ENCODE measurements at regions not wholly inside any gene's neighbourhood (a gene's known extent, or its start where the extent isn't known, plus 50 kb on each side); places are given as distances from the start of the nearest gene placed in this dataset.

DNA sequence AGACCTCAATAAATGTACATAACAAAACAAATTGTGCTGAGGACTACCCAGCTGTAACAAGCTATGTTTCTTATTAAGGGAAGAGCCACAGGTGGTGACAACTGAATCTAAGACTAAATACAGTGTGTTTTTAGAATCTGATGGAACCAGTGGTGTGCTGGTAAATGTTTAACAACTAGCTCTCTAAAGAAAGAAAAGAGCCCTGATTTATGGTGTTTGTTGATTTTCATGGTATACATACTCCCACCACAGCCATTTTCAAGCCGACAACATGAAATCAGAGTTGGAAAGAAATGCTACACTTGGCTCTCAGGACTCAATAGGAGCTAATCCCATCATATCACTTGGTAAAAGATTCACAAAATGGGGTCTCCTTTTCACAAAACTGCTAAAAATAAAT lies 89.8 kb upstream of the FNDC3B start:
- TF ChIP-seq, protein P1, sequence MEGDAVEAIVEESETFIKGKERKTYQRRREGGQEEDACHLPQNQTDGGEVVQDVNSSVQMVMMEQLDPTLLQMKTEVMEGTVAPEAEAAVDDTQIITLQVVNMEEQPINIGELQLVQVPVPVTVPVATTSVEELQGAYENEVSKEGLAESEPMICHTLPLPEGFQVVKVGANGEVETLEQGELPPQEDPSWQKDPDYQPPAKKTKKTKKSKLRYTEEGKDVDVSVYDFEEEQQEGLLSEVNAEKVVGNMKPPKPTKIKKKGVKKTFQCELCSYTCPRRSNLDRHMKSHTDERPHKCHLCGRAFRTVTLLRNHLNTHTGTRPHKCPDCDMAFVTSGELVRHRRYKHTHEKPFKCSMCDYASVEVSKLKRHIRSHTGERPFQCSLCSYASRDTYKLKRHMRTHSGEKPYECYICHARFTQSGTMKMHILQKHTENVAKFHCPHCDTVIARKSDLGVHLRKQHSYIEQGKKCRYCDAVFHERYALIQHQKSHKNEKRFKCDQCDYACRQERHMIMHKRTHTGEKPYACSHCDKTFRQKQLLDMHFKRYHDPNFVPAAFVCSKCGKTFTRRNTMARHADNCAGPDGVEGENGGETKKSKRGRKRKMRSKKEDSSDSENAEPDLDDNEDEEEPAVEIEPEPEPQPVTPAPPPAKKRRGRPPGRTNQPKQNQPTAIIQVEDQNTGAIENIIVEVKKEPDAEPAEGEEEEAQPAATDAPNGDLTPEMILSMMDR (conservative IDR thresholded peaks at IDR 0.05; ENCODE audit: low read depth, low read length), result no peak
- no peak for DNase-seq (ENCODE audit: low read depth)
- H3K4me3 ChIP-seq (ENCODE audit: low read depth, low read length), result no peak overlapping the region

GRCh38 chr3:171950373-171950772 lies 89.0 kb upstream of the FNDC3B start:
- TF ChIP-seq, protein P1 (conservative IDR thresholded peaks at IDR 0.05; ENCODE audit: low read depth, low read length), result no peak
- peak; percentile 63 for DNase-seq (ENCODE audit: low read depth)
- no peak overlapping the region for H3K4me3 ChIP-seq (ENCODE audit: low read depth, low read length)

DNA sequence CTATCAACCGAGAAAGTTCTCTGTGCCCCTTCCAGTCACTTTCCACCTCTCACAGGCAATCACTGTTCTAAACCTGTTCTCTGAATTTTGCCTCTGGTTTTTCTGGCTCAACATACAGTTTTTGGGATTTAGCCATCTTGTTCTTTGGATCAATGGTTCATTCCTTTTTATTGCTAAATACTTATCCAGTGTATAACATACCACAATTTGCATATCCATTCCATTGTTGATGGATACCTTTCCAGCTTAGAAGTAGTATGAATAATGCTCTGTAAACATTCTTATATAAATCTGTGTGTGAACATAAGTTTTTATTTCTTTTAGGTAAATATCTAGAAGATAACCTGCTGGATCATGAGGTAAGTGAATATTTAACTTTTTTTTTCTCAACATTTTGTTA lies 87.8 kb upstream of the FNDC3B start:
- H3K4me3 ChIP-seq (ENCODE audit: low read depth, low read length), result no peak overlapping the region
- TF ChIP-seq, protein P1 (conservative IDR thresholded peaks at IDR 0.05; ENCODE audit: low read depth, low read length), result no peak
- no peak for DNase-seq (ENCODE audit: low read depth)

DNA sequence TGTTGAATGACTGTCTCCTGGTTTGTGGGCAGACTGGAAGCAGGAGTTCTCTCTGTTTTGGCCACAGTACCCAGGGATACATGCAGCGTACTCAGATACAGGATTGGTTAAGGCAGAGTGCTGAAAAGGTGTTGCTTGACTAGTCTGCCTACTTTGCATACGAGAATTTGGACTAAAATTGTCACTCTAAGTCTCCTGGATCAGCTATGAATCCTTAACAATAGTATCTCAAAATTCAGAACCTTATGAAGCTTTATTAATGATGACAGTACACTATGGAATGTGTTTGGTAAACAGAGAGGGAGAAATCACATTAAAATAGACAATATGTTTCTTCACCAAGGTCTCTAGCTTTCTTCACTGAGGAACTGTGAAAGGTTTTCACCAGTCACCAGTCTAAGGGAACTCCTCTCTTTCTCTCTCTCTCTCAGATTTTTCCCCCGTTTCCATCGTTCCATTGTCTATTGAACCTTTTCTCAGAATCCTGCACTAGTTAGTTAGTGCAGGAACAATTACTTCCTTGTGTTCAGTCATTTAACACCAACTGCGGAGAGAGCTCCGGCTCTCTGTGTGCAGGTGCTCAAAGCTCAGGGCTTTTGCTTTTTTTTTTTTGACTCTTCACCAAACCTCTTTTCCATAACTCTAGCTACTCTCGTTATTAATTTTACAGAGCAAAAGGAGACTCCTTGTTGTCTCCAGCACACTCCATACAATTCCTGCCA lies 85.9 kb upstream of the FNDC3B start:
- no peak for DNase-seq (ENCODE audit: low read depth)
- H3K4me3 ChIP-seq (ENCODE audit: low read depth, low read length), result no peak overlapping the region
- TF ChIP-seq, protein P1 (conservative IDR thresholded peaks at IDR 0.05; ENCODE audit: low read depth, low read length), result no peak

DNA sequence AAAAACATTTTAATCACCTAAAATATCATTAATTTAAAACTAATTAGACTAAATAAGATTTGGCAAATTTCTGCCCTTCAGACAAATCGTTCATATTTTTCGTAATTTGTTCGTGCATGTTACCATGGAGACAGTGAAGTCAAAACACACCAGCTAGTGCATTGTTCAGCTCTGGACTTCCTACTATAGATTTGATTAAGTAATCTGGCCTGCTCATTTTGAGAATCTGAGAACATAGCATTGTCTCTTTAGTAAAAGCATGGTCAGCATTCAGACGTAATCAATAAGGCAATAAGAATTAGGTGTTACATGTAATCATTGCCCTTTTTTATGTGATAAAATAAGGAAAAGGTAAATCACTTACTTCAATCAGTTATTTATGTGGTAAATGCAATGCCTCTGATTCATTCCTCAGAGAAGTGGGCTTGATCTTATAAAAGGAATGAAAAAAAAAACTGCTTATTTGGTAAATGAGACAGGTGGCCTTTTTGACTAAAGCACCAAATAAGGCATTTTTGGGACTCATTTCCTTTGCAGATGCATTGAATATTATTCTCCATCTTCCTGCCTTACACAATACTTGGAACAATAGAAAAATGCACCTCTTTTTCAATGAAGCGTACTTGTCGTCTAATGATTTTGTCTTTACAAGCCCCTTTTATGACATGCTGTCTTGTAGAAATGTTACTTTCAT lies 84.5 kb upstream of the FNDC3B start:
- TF ChIP-seq, protein P1 (conservative IDR thresholded peaks at IDR 0.05; ENCODE audit: low read depth, low read length), result no peak
- no peak overlapping the region for H3K4me3 ChIP-seq (ENCODE audit: low read depth, low read length)
- peak; percentile 43 for DNase-seq (ENCODE audit: low read depth)

- no peak for DNase-seq (ENCODE audit: low read depth)
- TF ChIP-seq, protein P1 (conservative IDR thresholded peaks at IDR 0.05; ENCODE audit: low read depth, low read length), result no peak
- no peak overlapping the region for H3K4me3 ChIP-seq (ENCODE audit: low read depth, low read length)
Observed at GRCh38 chr3:171955598-171955997, 83.8 kb upstream of the FNDC3B start.

Measured in choroid plexus epithelial cell (primary cell).